ENCODE measurements at regions not wholly inside any gene's neighbourhood (a gene's known extent, or its start where the extent isn't known, plus 50 kb on each side); places are given as distances from the start of the nearest gene placed in this dataset.

GRCh38 chr1:166328956-166329355 is 162.2 kb upstream of the FAM78B start:
- H3K4me3 ChIP-seq = no peak overlapping the region
- no peaks in the 10 kb centered on the region for H3K9me3 ChIP-seq
- H3K27ac ChIP-seq = no peak overlapping the region
- 79 to 81% methylated on average over 1 of the region's 1 CpG for WGBS, 2 donors
- no peaks in the 10 kb centered on the region for H3K4me1 ChIP-seq
- no peaks in the 10 kb centered on the region for H3K36me3 ChIP-seq
- TF ChIP-seq EP300 (IDR thresholded peaks at IDR 0.05) (no peak), POLR2A (IDR thresholded peaks at IDR 0.05) (no peak), POLR2AphosphoS5 (IDR thresholded peaks at IDR 0.05) (no peak), CTCF (IDR thresholded peaks at IDR 0.05) (no peak)
- ATAC-seq (ENCODE audit: low FRiP score in 2 of 2) = no peak
- DNase-seq = no peak
- H3K27me3 ChIP-seq = no peaks in the 10 kb centered on the region

- no peaks in the 10 kb centered on the region for H3K36me3 ChIP-seq
- no peaks in the 10 kb centered on the region for H3K27me3 ChIP-seq
- ATAC-seq (ENCODE audit: low FRiP score in 2 of 2) (no peak), DNase-seq (no peak)
- WGBS, 2 donors = 63 to 68% methylated on average over 1 of the region's 1 CpG
- no peak overlapping the region for H3K27ac ChIP-seq
- H3K4me3 ChIP-seq = no peak overlapping the region
- H3K9me3 ChIP-seq = no peaks in the 10 kb centered on the region
- H3K4me1 ChIP-seq = no peaks in the 10 kb centered on the region
- TF ChIP-seq CTCF (IDR thresholded peaks at IDR 0.05) = no peak
- TF ChIP-seq POLR2A (IDR thresholded peaks at IDR 0.05) = no peak
Observed at GRCh38 chr1:166330096-166330495, 163.3 kb upstream of the FAM78B start.

GRCh38 chr1:166338105-166338504 is 171.3 kb upstream of the FAM78B start:
- no peak for TF ChIP-seq POLR2A (IDR thresholded peaks at IDR 0.05)
- TF ChIP-seq POLR2AphosphoS5 (IDR thresholded peaks at IDR 0.05) = no peak
- no peak for TF ChIP-seq EP300 (IDR thresholded peaks at IDR 0.05)
- TF ChIP-seq CTCF (IDR thresholded peaks at IDR 0.05) = no peak
- DNase-seq (no peak), ATAC-seq (ENCODE audit: low FRiP score in 2 of 2) (no peak)
- Histone ChIP-seq H3K9me3 (no peaks in the 10 kb centered on the region), H3K36me3 (no peaks in the 10 kb centered on the region), H3K27me3 (no peaks in the 10 kb centered on the region), H3K27ac (no peak overlapping the region), H3K4me1 (no peaks in the 10 kb centered on the region), H3K4me3 (no peak overlapping the region)
- WGBS, 2 donors = 85 to 88% methylated on average over 2 of the region's 2 CpGs

GRCh38 chr1:166340709-166341108 is 173.9 kb upstream of the FAM78B start:
- ATAC-seq (ENCODE audit: low FRiP score in 2 of 2) = no peak
- TF ChIP-seq CTCF (IDR thresholded peaks at IDR 0.05) = no peak
- no peak for TF ChIP-seq EP300 (IDR thresholded peaks at IDR 0.05)
- TF ChIP-seq POLR2AphosphoS5 (IDR thresholded peaks at IDR 0.05) = no peak
- no peak for TF ChIP-seq POLR2A (IDR thresholded peaks at IDR 0.05)
- H3K4me1 ChIP-seq = no peaks in the 10 kb centered on the region

GRCh38 chr1:166343276-166343675 is 176.5 kb upstream of the FAM78B start:
- no peaks in the 10 kb centered on the region for H3K36me3 ChIP-seq
- TF ChIP-seq CTCF (IDR thresholded peaks at IDR 0.05) (no peak), POLR2AphosphoS5 (IDR thresholded peaks at IDR 0.05) (no peak), EP300 (IDR thresholded peaks at IDR 0.05) (no peak), POLR2A (IDR thresholded peaks at IDR 0.05) (no peak)
- H3K27me3 ChIP-seq = no peaks in the 10 kb centered on the region
- DNase-seq (peak in 1 of 2 donors; percentile 75), ATAC-seq (ENCODE audit: low FRiP score in 2 of 2) (no peak)
- 93 to 94% methylated on average over 9 to 21 of the region's 22 CpGs for WGBS, 2 donors
- H3K27ac ChIP-seq = no peak overlapping the region
- H3K9me3 ChIP-seq = no peaks in the 10 kb centered on the region
- H3K4me3 ChIP-seq = no peak overlapping the region
- H3K4me1 ChIP-seq = no peaks in the 10 kb centered on the region

More at GRCh38 chr1:166340709-166341108, 173.9 kb upstream of the FAM78B start:
- Histone ChIP-seq H3K36me3 (no peaks in the 10 kb centered on the region), H3K27ac (no peak overlapping the region), H3K27me3 (no peaks in the 10 kb centered on the region), H3K9me3 (no peaks in the 10 kb centered on the region), H3K4me3 (no peak overlapping the region)
- DNase-seq = no peak
